Activated T-helper 1 cell treated with anti-CD3 and anti-CD28 coated beads, Interleukin-12 subunit alpha, Interleukin-12 subunit beta, Interleukin-2, Interleukin-4 antibody, amounts not matched to agents 30 ng/mL and 10 ng/mL and 1 ng/mL, durations not matched to agents 14 hours and 24 hours and 36 hours (primary cell): ENCODE measurements at regions not wholly inside any gene's neighbourhood (a gene's known extent, or its start where the extent isn't known, plus 50 kb on each side); places are given as distances from the start of the nearest gene placed in this dataset.

Experiments used
- DNase-seq: peaks from one replicate; pipeline ENCODE4 v3.0.0; 2021; ENCODE audit warnings: low spot score
- H3K27ac Mint-ChIP-seq: one replicate; pipeline ENCODE4 v1.8.0; 2021; ENCODE audit warnings: mild to moderate bottlenecking, mixed read lengths
- H3K27me3 Mint-ChIP-seq: one replicate; pipeline ENCODE4 v1.8.0; 2022; ENCODE audit warnings: mild to moderate bottlenecking, moderate library complexity, mixed read lengths; ENCODE audit not compliant: insufficient read depth
- H3K36me3 Mint-ChIP-seq: one replicate; pipeline ENCODE4 v1.8.0; 2021; ENCODE audit warnings: low read depth, mixed read lengths
- H3K4me1 Mint-ChIP-seq: one replicate; pipeline ENCODE4 v1.8.0; 2021; ENCODE audit warnings: low read depth, mixed read lengths
- H3K4me3 Mint-ChIP-seq: one replicate; pipeline ENCODE4 v1.8.0; 2021; ENCODE audit warnings: mild to moderate bottlenecking, moderate library complexity, mixed read lengths
- H3K9me3 Mint-ChIP-seq: one replicate; pipeline ENCODE4 v1.8.0; 2021; ENCODE audit warnings: mixed read lengths
- intact Hi-C: fragments of 100-400 bp; cut with micrococcal nuclease; formaldehyde crosslinking; loops from one replicate; pipeline ENCODE4 v1.15.1; 2024

DNA sequence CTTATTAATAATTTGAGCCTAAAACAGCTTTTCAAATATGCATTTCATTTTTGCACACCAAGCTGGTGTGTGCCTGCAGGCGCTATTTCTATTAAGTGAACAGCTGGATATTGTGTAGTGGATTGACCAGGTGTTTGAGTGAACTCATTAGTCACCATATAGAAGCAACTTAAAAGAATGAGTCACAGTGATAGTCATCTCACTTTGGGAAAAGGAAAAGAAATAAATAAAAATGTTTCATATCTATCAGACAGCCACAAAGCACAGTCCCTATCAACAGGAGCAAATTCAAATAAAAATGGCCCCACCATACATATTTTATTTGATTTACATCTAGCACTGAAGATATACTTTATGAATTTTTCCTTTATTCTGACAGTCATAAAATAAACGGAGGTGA, 456.5 kb upstream of the CDH9 start:
- H3K4me1 Mint-ChIP-seq, result no peaks in the 10 kb centered on the region
- no peaks in the 10 kb centered on the region for H3K36me3 Mint-ChIP-seq
- no peak overlapping the region for H3K27ac Mint-ChIP-seq
- intact Hi-C loops, result no loop called here
- peaks cover 4% of the 10 kb centered on the region for H3K9me3 Mint-ChIP-seq
- no peaks in the 10 kb centered on the region for H3K27me3 Mint-ChIP-seq
- no peak for DNase-seq
- H3K4me3 Mint-ChIP-seq, result no peak overlapping the region

DNA sequence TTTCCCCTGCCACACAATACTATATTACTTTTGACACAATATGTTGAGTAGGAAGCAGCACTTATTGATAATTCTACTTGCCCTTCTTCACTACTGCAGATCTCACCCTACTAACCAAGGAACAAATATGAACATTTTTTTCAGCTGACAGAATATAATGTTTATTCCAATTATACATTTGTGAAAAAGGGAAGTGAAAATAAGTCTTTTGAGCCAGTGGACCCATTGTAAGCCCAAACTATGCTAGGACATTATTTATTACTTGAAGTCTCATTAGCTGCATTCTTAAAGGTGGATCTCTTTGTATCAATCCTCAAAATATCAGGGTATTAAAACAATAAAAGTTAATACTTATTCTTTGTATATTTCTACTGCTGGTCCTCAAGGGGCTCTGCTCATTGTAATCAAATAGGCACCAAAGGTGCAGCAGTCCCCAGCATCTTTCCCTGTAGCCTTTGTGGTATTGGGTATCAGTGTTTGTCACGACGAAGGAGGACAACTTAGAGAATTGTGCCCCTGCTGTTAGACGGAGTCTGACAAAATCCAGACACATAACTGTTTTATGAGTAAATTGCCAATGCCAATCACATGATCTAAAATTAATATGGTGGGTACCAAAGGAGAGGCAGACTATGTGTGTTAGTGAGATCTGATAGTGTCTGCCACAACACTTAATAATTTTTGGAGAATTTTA, 453.5 kb upstream of the CDH9 start:
- Mint-ChIP-seq H3K27me3 (no peaks in the 10 kb centered on the region), H3K4me1 (no peaks in the 10 kb centered on the region), H3K9me3 (peaks cover 6% of the 10 kb centered on the region), H3K4me3 (no peak overlapping the region), H3K36me3 (no peaks in the 10 kb centered on the region), H3K27ac (no peak overlapping the region)
- DNase-seq, result no peak
- intact Hi-C loops, result no loop called here

DNA sequence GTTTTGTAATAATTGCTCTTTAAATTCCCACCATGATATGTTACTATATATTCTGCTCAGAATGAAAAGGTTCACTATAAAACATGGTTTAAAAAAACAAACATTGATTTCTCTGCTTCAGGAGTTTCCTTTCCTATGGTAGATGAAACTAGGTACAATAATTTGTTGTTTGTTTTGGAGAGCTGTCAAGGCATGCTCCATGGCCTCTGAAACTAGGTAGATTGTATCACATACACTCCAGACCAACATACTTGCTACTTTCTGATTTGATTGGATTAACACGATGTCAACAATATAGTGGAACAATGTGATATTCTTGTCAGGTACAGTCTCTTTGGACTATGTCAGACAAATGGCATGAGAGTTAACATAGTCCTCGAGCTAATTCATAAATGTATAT, 452.7 kb upstream of the CDH9 start:
- DNase-seq, result no peak
- H3K36me3 Mint-ChIP-seq, result no peaks in the 10 kb centered on the region
- H3K4me1 Mint-ChIP-seq, result no peaks in the 10 kb centered on the region
- no peak overlapping the region for H3K27ac Mint-ChIP-seq
- no peaks in the 10 kb centered on the region for H3K27me3 Mint-ChIP-seq
- no peak overlapping the region for H3K4me3 Mint-ChIP-seq
- intact Hi-C loops, result no loop called here
- H3K9me3 Mint-ChIP-seq, result peaks cover 8% of the 10 kb centered on the region

DNA sequence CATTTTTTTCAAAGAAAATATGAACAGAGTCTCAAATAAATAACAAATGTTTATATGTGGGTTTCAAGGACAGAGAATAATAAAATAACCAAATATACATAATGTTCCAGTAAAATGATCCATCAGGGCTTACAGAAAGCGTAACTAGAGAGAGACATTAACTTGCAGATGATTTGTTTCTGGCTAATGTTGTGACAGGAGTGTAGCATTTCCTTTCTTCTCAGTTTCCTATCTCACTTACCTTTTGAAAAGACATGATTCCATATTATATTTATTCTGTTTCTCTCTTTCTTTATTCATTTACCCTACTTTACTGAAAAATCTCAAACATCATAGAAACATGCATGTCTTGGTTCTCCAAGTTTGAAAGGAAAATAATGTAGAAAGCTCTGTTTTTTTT, 451.3 kb upstream of the CDH9 start:
- intact Hi-C loops, result no loop called here
- no peaks in the 10 kb centered on the region for H3K36me3 Mint-ChIP-seq
- H3K4me1 Mint-ChIP-seq, result no peaks in the 10 kb centered on the region
- H3K27me3 Mint-ChIP-seq, result no peaks in the 10 kb centered on the region
- H3K27ac Mint-ChIP-seq, result no peak overlapping the region
- H3K4me3 Mint-ChIP-seq, result no peak overlapping the region
- no peak for DNase-seq
- H3K9me3 Mint-ChIP-seq, result peaks cover 8% of the 10 kb centered on the region

DNA sequence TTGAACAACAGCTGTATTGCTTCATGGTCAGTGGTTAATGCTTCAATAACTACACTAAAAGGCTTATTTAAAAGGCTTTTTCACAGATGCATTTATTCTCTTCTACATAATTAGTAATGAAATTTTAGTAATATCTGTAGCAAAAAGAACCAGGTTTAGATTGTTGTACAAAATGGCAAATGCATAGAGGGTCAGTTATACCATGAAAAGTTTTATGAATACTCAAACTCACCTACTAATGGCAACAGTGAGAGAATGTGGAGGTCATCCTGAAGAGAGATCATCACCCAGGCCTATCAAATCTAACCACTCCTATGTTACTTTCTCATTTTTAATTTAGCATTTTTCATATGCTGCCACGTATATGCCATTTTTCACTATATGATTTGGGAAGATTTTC, 444.3 kb upstream of the CDH9 start:
- Mint-ChIP-seq H3K27ac (no peak overlapping the region), H3K27me3 (no peaks in the 10 kb centered on the region), H3K4me3 (no peak overlapping the region), H3K9me3 (peaks cover 18% of the 10 kb centered on the region), H3K4me1 (no peaks in the 10 kb centered on the region), H3K36me3 (no peaks in the 10 kb centered on the region)
- intact Hi-C loops, result no loop called here
- no peak for DNase-seq

DNA sequence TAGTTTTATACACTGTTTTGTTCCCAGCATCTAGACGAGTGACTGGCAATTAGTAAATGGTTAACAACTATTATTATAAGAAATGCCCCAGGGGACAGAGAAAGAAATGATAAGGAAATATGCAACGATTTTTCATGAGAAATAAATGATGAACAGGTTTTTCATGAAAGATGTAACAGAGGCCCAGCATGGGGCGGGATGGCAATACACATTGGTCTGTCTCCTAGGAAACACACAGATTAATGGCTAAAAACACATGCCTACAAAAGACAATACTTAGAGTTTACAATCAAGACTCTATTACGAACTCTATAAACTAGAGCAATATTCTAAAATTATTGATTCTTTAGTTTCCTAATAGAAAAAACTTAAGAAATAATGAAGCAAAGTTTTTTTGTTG, 441.5 kb upstream of the CDH9 start:
- Mint-ChIP-seq H3K27ac (no peak overlapping the region), H3K9me3 (peaks cover 18% of the 10 kb centered on the region), H3K27me3 (no peaks in the 10 kb centered on the region), H3K4me1 (no peaks in the 10 kb centered on the region), H3K36me3 (no peaks in the 10 kb centered on the region), H3K4me3 (no peak overlapping the region)
- no peak for DNase-seq
- intact Hi-C loops, result no loop called here

DNA sequence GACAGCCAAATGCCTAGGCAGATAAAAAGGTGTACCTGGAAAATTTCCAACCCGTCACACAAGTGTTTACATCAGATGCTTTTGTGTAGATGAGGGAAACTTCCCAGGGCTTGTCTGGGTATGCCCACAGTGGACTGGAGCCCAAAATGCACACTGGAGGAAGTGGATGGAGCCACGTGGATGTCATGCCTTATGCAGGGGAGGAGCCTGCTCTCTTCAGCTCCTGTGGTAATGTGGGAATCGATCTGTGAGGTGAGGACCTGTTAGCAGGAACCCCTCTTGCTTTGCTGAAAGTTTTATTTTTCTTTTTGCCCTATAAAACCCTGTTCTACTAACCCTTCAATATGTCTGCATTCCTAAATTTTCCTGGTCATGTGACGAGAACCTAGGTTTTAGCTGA, 439.2 kb upstream of the CDH9 start:
- intact Hi-C loops, result no loop called here

DNA sequence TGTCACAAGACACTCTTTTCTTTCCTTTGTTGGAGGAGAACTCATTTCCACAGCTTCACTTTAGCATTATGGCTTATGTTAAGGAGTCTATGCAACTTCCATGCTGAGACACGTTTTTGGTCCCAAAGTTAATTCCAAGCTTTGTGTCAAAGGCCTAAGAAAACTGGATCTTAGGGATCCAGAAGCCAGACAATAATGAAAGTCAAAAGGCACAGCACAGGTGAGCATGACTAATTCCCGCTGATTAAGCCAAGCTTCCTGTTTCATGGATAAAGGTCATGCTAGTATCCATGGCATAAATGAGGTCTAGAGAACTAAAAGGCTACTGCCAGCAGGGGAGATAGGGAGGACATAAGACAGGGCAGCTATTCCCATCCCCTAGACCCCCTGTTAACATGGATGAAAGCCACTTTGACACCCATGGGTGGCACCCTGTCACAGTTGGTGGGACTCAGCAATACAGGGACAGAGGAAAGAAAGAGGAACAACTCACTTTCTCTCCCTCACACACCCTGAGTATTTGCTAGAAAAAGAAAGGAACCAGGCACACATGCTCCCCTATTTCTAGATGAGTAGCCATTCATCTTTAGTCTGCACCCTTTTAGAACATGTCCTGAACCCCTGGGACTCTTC, 438.1 kb upstream of the CDH9 start:
- H3K27ac Mint-ChIP-seq, result no peak overlapping the region
- H3K4me1 Mint-ChIP-seq, result no peaks in the 10 kb centered on the region
- no peaks in the 10 kb centered on the region for H3K27me3 Mint-ChIP-seq
- peaks cover 21% of the 10 kb centered on the region for H3K9me3 Mint-ChIP-seq
- no peaks in the 10 kb centered on the region for H3K36me3 Mint-ChIP-seq
- intact Hi-C loops, result no loop called here
- DNase-seq, result no peak
- no peak overlapping the region for H3K4me3 Mint-ChIP-seq

More for the DNA sequence above, 439.2 kb upstream of the CDH9 start:
- Mint-ChIP-seq H3K4me1 (no peaks in the 10 kb centered on the region), H3K36me3 (no peaks in the 10 kb centered on the region), H3K27ac (no peak overlapping the region), H3K9me3 (peaks cover 18% of the 10 kb centered on the region), H3K4me3 (no peak overlapping the region), H3K27me3 (no peaks in the 10 kb centered on the region)
- DNase-seq, result no peak

DNA sequence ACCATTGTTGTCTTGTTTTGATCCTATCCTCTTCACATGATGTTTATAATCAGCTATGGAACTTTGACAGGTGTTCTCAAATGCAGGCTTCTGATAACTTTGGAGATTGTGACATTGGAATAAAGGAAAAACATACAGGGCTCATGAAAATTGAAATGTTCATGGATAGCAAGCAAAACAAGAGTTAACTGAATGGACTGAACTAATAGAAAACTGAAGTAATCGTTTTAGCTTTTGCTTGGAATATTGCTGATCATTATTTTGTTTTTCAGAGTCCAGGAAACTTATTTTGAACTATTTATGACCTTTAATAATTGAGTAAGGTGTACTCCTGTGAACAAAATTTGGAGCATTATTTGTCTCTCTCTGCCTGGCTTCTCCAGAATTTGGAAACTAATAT, 436.7 kb upstream of the CDH9 start:
- no peak for DNase-seq
- peaks cover 14% of the 10 kb centered on the region for H3K9me3 Mint-ChIP-seq
- no peak overlapping the region for H3K4me3 Mint-ChIP-seq
- no peak overlapping the region for H3K27ac Mint-ChIP-seq
- no peaks in the 10 kb centered on the region for H3K27me3 Mint-ChIP-seq
- H3K36me3 Mint-ChIP-seq, result no peaks in the 10 kb centered on the region
- intact Hi-C loops, result no loop called here
- no peaks in the 10 kb centered on the region for H3K4me1 Mint-ChIP-seq

DNA sequence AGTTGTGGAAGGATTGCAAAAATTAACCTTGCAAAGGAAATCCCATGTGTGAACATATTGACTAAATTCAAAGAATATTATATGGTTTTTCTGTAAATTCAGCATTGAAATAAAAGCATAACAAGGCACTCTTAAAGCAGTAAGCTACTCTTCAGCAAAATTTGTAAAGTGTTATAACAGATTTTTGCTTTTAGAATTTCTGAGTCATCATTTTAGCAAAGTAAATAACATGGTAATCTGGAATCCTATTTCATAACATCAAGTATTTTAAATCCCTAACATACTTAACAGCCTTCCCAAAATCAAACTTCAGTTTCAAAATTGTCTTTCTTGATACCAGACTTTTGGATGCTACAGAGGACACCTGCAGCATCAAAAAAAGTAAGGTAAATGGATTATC, 436.0 kb upstream of the CDH9 start:
- H3K4me3 Mint-ChIP-seq, result no peak overlapping the region

DNA sequence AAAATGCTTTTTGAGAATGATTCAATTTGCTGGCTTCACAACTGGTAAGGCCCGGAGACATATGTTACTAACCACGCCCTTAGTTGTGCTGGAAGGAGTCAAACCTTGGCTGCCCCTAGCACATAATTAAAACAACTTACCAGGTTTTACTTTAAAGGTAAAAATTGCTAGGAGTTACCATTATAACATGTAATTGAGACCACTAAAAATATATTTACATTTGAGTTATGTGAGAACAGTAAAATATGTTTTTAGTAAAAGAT, 435.6 kb upstream of the CDH9 start:
- Mint-ChIP-seq H3K4me3 (no peak overlapping the region), H3K4me1 (no peaks in the 10 kb centered on the region), H3K27ac (no peak overlapping the region), H3K9me3 (peaks cover 14% of the 10 kb centered on the region), H3K27me3 (no peaks in the 10 kb centered on the region), H3K36me3 (no peaks in the 10 kb centered on the region)
- intact Hi-C loops, result no loop called here
- no peak for DNase-seq

More for the DNA sequence above, 436.0 kb upstream of the CDH9 start:
- Mint-ChIP-seq H3K27me3 (no peaks in the 10 kb centered on the region), H3K9me3 (peaks cover 14% of the 10 kb centered on the region), H3K4me1 (no peaks in the 10 kb centered on the region), H3K27ac (no peak overlapping the region), H3K36me3 (no peaks in the 10 kb centered on the region)
- DNase-seq, result no peak
- intact Hi-C loops, result no loop called here

DNA sequence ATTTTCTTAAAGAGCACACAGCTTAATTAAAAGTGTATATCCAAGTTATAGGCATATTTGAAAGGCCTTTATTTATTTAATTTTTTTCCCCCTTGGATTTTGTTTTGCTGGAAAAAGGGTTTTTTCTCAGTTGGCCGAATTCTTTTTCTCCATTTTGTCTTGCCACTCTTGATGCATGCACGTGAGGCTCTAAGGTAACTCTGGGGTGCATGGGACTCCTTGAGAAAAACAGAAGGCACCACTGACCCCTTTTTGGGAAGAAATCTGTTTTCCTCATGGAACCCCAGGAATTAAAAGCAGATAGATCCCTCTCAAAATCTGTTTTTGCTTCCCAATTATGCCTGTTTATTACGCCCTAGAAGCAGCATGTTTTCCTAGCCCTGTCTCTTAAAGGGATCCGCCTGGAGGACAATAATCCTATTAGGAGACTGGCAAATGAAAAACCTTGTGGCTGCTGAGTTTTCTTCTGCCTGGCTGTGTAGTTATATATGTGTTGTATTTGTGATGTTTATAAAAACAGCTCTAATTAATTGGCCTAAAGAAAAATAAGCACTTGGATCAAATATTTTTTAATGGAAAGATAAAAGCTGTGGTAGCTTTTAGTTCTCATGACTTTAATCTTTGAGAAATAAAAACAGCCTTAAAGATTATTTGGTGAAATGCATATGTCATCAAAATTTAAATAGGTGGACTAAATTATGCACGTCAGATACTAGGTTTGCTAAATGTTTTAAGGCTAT, 435.1 kb upstream of the CDH9 start:
- Mint-ChIP-seq H3K27ac (no peak overlapping the region), H3K9me3 (peaks cover 14% of the 10 kb centered on the region), H3K4me1 (no peaks in the 10 kb centered on the region), H3K36me3 (no peaks in the 10 kb centered on the region), H3K27me3 (no peaks in the 10 kb centered on the region), H3K4me3 (peak overlapping the region; percentile 40)
- intact Hi-C loops, result no loop called here
- DNase-seq, result no peak

DNA sequence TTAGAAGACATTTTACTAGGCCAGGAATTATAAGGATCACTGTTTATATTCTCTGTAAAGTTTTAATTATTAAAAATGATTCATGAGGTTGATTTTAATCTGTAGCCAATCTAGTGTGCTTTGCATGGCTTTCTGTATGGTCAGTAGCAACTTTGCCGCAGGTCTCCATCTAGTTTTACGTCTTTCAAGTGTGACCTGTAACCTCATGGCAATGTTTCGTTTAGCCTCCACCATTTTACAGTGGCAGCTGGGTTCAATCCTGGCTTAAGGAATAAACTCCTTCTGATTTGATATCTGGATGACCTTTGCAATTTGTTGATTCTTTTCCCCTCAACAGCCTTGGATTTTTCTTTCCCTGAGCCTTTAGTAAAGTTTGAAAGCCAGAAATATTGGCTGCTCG, 434.5 kb upstream of the CDH9 start:
- H3K4me1 Mint-ChIP-seq, result no peaks in the 10 kb centered on the region
- no peak overlapping the region for H3K4me3 Mint-ChIP-seq
- DNase-seq, result no peak
- H3K36me3 Mint-ChIP-seq, result no peaks in the 10 kb centered on the region
- H3K27ac Mint-ChIP-seq, result no peak overlapping the region
- intact Hi-C loops, result no loop called here
- H3K9me3 Mint-ChIP-seq, result peaks cover 13% of the 10 kb centered on the region
- H3K27me3 Mint-ChIP-seq, result no peaks in the 10 kb centered on the region
